HepG2 (cell line): ENCODE measurements at regions not wholly inside any gene's neighbourhood (a gene's known extent, or its start where the extent isn't known, plus 50 kb on each side); places are given as distances from the start of the nearest gene placed in this dataset.

Experiments used
- ATAC-seq: fragments of 200-7000 bp; cut with Tn5 transposase; 3 replicates; pipeline ENCODE4 v1.9.1; 2020; ENCODE audit warnings: mild to moderate bottlenecking, moderate library complexity
- BruUV-seq: library from RNA; stranded (reverse); fragments of 400-500 nt; replicated peaks from 2 replicates; lab custom pipeline; 2021; lab: Mats Ljungman, UMichigan
- CTCF ChIA-PET: fragments of 300-600 bp; formaldehyde crosslinking; extraction: SDS; loops from one replicate; lab custom pipeline; 2021; ENCODE audit warnings: low total read pairs, inconsistent platforms, low intra/inter-chr PET ratio; lab: Yijun Ruan, JAX
- POLR2A ChIA-PET: fragments of 350-600 bp; sonication (Branson Sonifier 250); formaldehyde crosslinking; loops from one replicate; lab custom pipeline; 2020; ENCODE audit warnings: antibody characterized with exemption, inconsistent platforms; lab: Yijun Ruan, JAX
- DNase-seq: peaks from one replicate; pipeline ENCODE4 v3.0.0-alpha.2; 2015; ENCODE audit warnings: low spot score
- FAIRE-seq: peaks from 3 replicates; lab custom pipeline; 2011; peaks lifted over from hg19 to GRCh38; lab: Jason Lieb, UNC
- H2AFZ ChIP-seq: one replicate; pipeline ENCODE4 v1.6.1; 2011; ENCODE audit warnings: low read length, inconsistent platforms
- H3K27ac ChIP-seq: fragments of 300-600 bp; 3 replicates; pipeline ENCODE4 v1.8.0; 2011; ENCODE audit warnings: mixed run types, mild to moderate bottlenecking, mixed read lengths, low read length, inconsistent platforms; ENCODE audit not compliant: insufficient read depth; ENCODE audit errors: extremely low read length
- H3K27me3 ChIP-seq, 2 experiments: fragments of 200-600 bp in 1 of 2; 2 replicates in 1 of 2; 3 replicates in 1 of 2; pipeline versions ENCODE4 v1.6.0 to v1.8.0; 2011; ENCODE audit warnings: low read length in 2 of 2, mild to moderate bottlenecking in 2 of 2, moderate library complexity in 2 of 2, inconsistent platforms in 1 of 2; ENCODE audit not compliant: insufficient read depth in 2 of 2, control insufficient read depth in 1 of 2
- H3K36me3 ChIP-seq, 2 experiments: fragments of 200-600 bp in 1 of 2; replicated peaks in 1 of 2; 2 replicates in 1 of 2; 3 replicates in 1 of 2; pipeline versions ENCODE4 v1.5.1 to v1.8.0; 2011; ENCODE audit warnings: low read length in 2 of 2, inconsistent platforms in 1 of 2; ENCODE audit not compliant: insufficient read depth in 2 of 2, control insufficient read depth in 1 of 2
- H3K4me1 ChIP-seq: 2 replicates; pipeline ENCODE4 v1.5.1; 2012; ENCODE audit warnings: low read length, inconsistent platforms; ENCODE audit not compliant: insufficient read depth
- H3K4me2 ChIP-seq: 2 replicates; pipeline ENCODE4 v1.6.0; 2011; ENCODE audit warnings: low read depth, low read length, inconsistent platforms
- H3K4me3 ChIP-seq, 3 experiments: fragments of 200-600 bp in 1 of 3; sonication (generic), shearing (Covaris generic) in 1 of 3; replicated peaks in 1 of 3; 2 replicates each; pipeline ENCODE4 v1.5.1; 2011 to 2016; ENCODE audit warnings: low read length in 3 of 3, inconsistent platforms in 2 of 3, low read depth in 2 of 3, mild to moderate bottlenecking in 2 of 3, control low read depth in 1 of 3, mixed read lengths in 1 of 3; ENCODE audit not compliant: insufficient read depth in 1 of 3
- H3K79me2 ChIP-seq: one replicate; pipeline ENCODE4 v1.6.1; 2011; ENCODE audit warnings: low read length, inconsistent platforms; ENCODE audit not compliant: insufficient read depth
- H3K9ac ChIP-seq: 2 replicates; pipeline ENCODE4 v1.6.0; 2011; ENCODE audit warnings: mild to moderate bottlenecking, low read depth, low read length, inconsistent platforms; ENCODE audit not compliant: insufficient read depth
- H3K9me3 ChIP-seq: 2 replicates; pipeline ENCODE4 v1.5.1; 2012; ENCODE audit warnings: mild to moderate bottlenecking, low read length
- H4K20me1 ChIP-seq: 2 replicates; pipeline ENCODE4 v1.6.0; 2011; ENCODE audit warnings: inconsistent platforms, mild to moderate bottlenecking, low read length, moderate library complexity; ENCODE audit not compliant: insufficient read depth
- AKNA ChIP-seq: sonication (generic); formaldehyde crosslinking; IDR thresholded peaks from 2 replicates; pipeline ENCODE4 v1.4.0; 2020; ENCODE audit warnings: missing genetic modification reagents, borderline replicate concordance
- ATAD3A ChIP-seq: sonication (generic); formaldehyde crosslinking; IDR thresholded peaks from 2 replicates; pipeline ENCODE4 v1.4.0; 2020; ENCODE audit warnings: missing genetic modification reagents
- FOXC1 ChIP-seq: sonication (generic); formaldehyde crosslinking; IDR thresholded peaks from 2 replicates; pipeline ENCODE4 v1.8.0; 2022; ENCODE audit warnings: mild to moderate bottlenecking, missing genetic modification reagents, borderline replicate concordance
- HMGA1 ChIP-seq: sonication (generic); formaldehyde crosslinking; conservative IDR thresholded peaks from 2 replicates; pipeline ENCODE4 v1.4.0; 2020; ENCODE audit warnings: missing genetic modification reagents
- KLF16 ChIP-seq, 2 experiments: sonication (generic) in 1 of 2; formaldehyde crosslinking in 1 of 2; IDR thresholded peaks; 2 replicates each; pipeline versions ENCODE4 v1.6.1 to v1.8.0; 2016 to 2023; ENCODE audit warnings: missing genetic modification reagents in 2 of 2, missing compliant biosample characterization in 1 of 2
- MAFG ChIP-seq: sonication (generic); formaldehyde crosslinking; IDR thresholded peaks from 2 replicates; pipeline ENCODE4 v1.5.1; 2020; ENCODE audit warnings: mild to moderate bottlenecking, missing genetic modification reagents
- MXD4 ChIP-seq: IDR thresholded peaks from 2 replicates; pipeline ENCODE4 v1.6.1; 2016; ENCODE audit warnings: mild to moderate bottlenecking, missing biosample characterization, missing genetic modification reagents
- NAIF1 ChIP-seq: sonication (generic); formaldehyde crosslinking; IDR thresholded peaks from 2 replicates; pipeline ENCODE4 v1.5.0; 2020; ENCODE audit warnings: mild to moderate bottlenecking, missing genetic modification reagents, borderline replicate concordance
- PATZ1 ChIP-seq: sonication (generic); formaldehyde crosslinking; IDR thresholded peaks from 2 replicates; pipeline ENCODE4 v1.4.0; 2020; ENCODE audit warnings: missing genetic modification reagents
- PLSCR1 ChIP-seq: sonication (generic); formaldehyde crosslinking; IDR thresholded peaks from 2 replicates; pipeline ENCODE4 v1.5.0; 2020; ENCODE audit warnings: missing genetic modification reagents, mild to moderate bottlenecking, borderline replicate concordance
- PRPF4 ChIP-seq: fragments of 200-400 bp; formaldehyde crosslinking; IDR thresholded peaks from 2 replicates; pipeline ENCODE4 v1.6.1; 2016; ENCODE audit warnings: low read length, low read depth; ENCODE audit not compliant: poor library complexity, severe bottlenecking
- SRSF9 ChIP-seq: fragments of 200-400 bp; formaldehyde crosslinking; IDR thresholded peaks from 2 replicates; pipeline ENCODE4 v1.6.1; 2018; ENCODE audit warnings: borderline replicate concordance, mild to moderate bottlenecking, low read depth, low read length; ENCODE audit not compliant: insufficient read depth, poor library complexity, severe bottlenecking
- SUZ12 ChIP-seq: fragments of 150-350 bp; IDR thresholded peaks from 2 replicates; pipeline ENCODE4 v1.6.1; 2014; ENCODE audit warnings: low read depth, low read length
- ZNF512B ChIP-seq: sonication (generic); formaldehyde crosslinking; IDR thresholded peaks from 2 replicates; pipeline ENCODE4 v1.5.1; 2020; ENCODE audit warnings: missing genetic modification reagents, mild to moderate bottlenecking, borderline replicate concordance
- ZNF737 ChIP-seq: sonication (generic); formaldehyde crosslinking; IDR thresholded peaks from 2 replicates; pipeline ENCODE4 v1.5.0; 2020; ENCODE audit warnings: missing genetic modification reagents, mild to moderate bottlenecking, borderline replicate concordance
- WGBS: methylation state at CpG from one replicate; pipeline ENCODE4 v1.1.6; 2017; ENCODE audit warnings: low lambda C conversion rate; 5-methylcytosine and 5-hydroxymethylcytosine counted together
- in situ Hi-C: cut with HindIII; loops from 2 replicates; pipeline ENCODE4 v1.10.0; 2017; ENCODE audit warnings: low pct_unique_long_range_greater_than_20kb; ENCODE audit not compliant: extremely low pct_ligation_motif_present
- intact Hi-C: fragments of 100-400 bp; cut with micrococcal nuclease; formaldehyde crosslinking; loops from one replicate; pipeline ENCODE4 v1.10.0; 2022; ENCODE audit not compliant: unreplicated experiment

- Histone ChIP-seq H3K36me3 (no peaks in the 10 kb centered on the region), H3K4me2 (no peak overlapping the region), H3K27me3 (no peaks in the 10 kb centered on the region), H3K4me1 (no peaks in the 10 kb centered on the region), H4K20me1 (no peaks in the 10 kb centered on the region), H2AFZ (no peak overlapping the region), H3K4me3 (no peak overlapping the region), H3K9ac (no peak overlapping the region), H3K27ac (no peak overlapping the region), H3K79me2 (no peaks in the 10 kb centered on the region), H3K9me3 (no peaks in the 10 kb centered on the region)
- ChIA-PET POLR2A (no interaction called here), CTCF (no interaction called here)
- ATAC-seq, result no peak
- 1% methylated on average over 2 of the region's 2 CpGs for WGBS
- no peak for FAIRE-seq
- no peak for DNase-seq
- intact Hi-C loops, result no loop called here
- in situ Hi-C loops, result no loop called here
- BruUV-seq, result no TSS peak
- TF ChIP-seq NAIF1 (CRISPR knock-in tag) (no peak), MAFG (CRISPR knock-in tag) (no peak), PATZ1 (CRISPR knock-in tag) (no peak), ZNF512B (CRISPR knock-in tag) (no peak), PRPF4 (no peak), PLSCR1 (CRISPR knock-in tag) (no peak), ZNF737 (no peak), KLF16 (CRISPR knock-in tag; IDR thresholded peaks at IDR 0.05) (no peak), ATAD3A (CRISPR knock-in tag) (no peak), HMGA1 (CRISPR knock-in tag) (no peak), SRSF9 (no peak), FOXC1 (CRISPR knock-in tag) (no peak), AKNA (CRISPR knock-in tag) (no peak), MXD4 (CRISPR knock-in tag) (no peak), SUZ12 (no peak)
Measured at GRCh38 chr4:46442963-46443362, 53.0 kb upstream of the GABRA2 start.
